HCT116 (cell line): ENCODE measurements at regions not wholly inside any gene's neighbourhood (a gene's known extent, or its start where the extent isn't known, plus 50 kb on each side); places are given as distances from the start of the nearest gene placed in this dataset.

Experiments
- FOSL1 ChIP-seq: IDR thresholded peaks from 2 replicates; pipeline ENCODE4 v1.6.1; 2012; ENCODE audit warnings: low read depth
- POLR2A ChIP-seq: IDR thresholded peaks from 2 replicates; pipeline ENCODE4 v1.7.0; 2011; ENCODE audit warnings: borderline replicate concordance; ENCODE audit not compliant: insufficient read depth, insufficient read length; ENCODE audit errors: extremely low read depth
- POLR2AphosphoS5 ChIP-seq: IDR thresholded peaks from 2 replicates; pipeline ENCODE4 v1.6.1; 2011; ENCODE audit warnings: mild to moderate bottlenecking, low read depth, low read length, moderate library complexity
- SIN3A ChIP-seq: IDR thresholded peaks from 2 replicates; pipeline ENCODE4 v1.6.1; 2012; ENCODE audit warnings: low read depth
- SRF ChIP-seq: IDR thresholded peaks from 2 replicates; pipeline ENCODE4 v1.6.1; 2012; ENCODE audit warnings: low read depth
- TF ChIP-seq, protein P1 (sequence below), 3 experiments: fragments of 200-600 bp in 1 of 3; sonication (generic) in 1 of 3; IDR thresholded peaks in 2 of 3; conservative IDR thresholded peaks in 1 of 3; 2 replicates each; pipeline ENCODE4 v1.5.1; 2012 to 2017; ENCODE audit warnings: low read depth in 2 of 3, low read length in 2 of 3, antibody characterized with exemption in 1 of 3, borderline replicate concordance in 1 of 3, control low read depth in 1 of 3, mild to moderate bottlenecking in 1 of 3, mixed read lengths in 1 of 3, mixed run types in 1 of 3, moderate library complexity in 1 of 3; ENCODE audit not compliant: insufficient read depth in 1 of 3
- TF ChIP-seq, protein P2 (sequence below): IDR thresholded peaks from 2 replicates; pipeline ENCODE4 v1.6.1; 2012; ENCODE audit warnings: low read depth

DNA sequence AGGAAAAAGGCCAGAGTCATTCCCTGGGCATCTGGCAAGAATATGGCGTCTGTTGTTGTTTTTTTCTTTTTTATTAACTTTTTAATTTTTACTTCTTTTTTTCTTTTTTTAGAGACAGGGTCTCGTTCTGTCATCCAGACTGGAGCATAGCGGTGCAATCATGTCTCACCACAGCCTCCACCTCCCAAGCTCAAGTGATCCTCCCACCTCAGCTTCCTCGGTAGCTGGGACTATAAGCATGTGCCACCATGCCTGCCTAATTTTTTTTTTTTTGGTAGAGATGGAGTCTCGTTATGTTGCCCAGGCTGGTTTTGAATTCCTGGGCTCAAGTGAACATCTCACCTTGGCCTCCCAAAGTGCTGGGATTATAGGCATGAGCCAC lies 54.0 kb upstream of the PRDM11 start:
- TF ChIP-seq FOSL1 (no peak), SRF (no peak), SIN3A (no peak), POLR2AphosphoS5 (no peak), POLR2A (no peak)
- TF ChIP-seq, protein P1, sequence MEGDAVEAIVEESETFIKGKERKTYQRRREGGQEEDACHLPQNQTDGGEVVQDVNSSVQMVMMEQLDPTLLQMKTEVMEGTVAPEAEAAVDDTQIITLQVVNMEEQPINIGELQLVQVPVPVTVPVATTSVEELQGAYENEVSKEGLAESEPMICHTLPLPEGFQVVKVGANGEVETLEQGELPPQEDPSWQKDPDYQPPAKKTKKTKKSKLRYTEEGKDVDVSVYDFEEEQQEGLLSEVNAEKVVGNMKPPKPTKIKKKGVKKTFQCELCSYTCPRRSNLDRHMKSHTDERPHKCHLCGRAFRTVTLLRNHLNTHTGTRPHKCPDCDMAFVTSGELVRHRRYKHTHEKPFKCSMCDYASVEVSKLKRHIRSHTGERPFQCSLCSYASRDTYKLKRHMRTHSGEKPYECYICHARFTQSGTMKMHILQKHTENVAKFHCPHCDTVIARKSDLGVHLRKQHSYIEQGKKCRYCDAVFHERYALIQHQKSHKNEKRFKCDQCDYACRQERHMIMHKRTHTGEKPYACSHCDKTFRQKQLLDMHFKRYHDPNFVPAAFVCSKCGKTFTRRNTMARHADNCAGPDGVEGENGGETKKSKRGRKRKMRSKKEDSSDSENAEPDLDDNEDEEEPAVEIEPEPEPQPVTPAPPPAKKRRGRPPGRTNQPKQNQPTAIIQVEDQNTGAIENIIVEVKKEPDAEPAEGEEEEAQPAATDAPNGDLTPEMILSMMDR (IDR thresholded peaks at IDR 0.05 in 2 of 3, conservative IDR thresholded peaks at IDR 0.05 in 1 of 3; ENCODE audit: borderline replicate concordance in 1 of 3, insufficient read depth in 1 of 3, low read depth in 2 of 3, low read length in 2 of 3), result no peak
- TF ChIP-seq, protein P2, sequence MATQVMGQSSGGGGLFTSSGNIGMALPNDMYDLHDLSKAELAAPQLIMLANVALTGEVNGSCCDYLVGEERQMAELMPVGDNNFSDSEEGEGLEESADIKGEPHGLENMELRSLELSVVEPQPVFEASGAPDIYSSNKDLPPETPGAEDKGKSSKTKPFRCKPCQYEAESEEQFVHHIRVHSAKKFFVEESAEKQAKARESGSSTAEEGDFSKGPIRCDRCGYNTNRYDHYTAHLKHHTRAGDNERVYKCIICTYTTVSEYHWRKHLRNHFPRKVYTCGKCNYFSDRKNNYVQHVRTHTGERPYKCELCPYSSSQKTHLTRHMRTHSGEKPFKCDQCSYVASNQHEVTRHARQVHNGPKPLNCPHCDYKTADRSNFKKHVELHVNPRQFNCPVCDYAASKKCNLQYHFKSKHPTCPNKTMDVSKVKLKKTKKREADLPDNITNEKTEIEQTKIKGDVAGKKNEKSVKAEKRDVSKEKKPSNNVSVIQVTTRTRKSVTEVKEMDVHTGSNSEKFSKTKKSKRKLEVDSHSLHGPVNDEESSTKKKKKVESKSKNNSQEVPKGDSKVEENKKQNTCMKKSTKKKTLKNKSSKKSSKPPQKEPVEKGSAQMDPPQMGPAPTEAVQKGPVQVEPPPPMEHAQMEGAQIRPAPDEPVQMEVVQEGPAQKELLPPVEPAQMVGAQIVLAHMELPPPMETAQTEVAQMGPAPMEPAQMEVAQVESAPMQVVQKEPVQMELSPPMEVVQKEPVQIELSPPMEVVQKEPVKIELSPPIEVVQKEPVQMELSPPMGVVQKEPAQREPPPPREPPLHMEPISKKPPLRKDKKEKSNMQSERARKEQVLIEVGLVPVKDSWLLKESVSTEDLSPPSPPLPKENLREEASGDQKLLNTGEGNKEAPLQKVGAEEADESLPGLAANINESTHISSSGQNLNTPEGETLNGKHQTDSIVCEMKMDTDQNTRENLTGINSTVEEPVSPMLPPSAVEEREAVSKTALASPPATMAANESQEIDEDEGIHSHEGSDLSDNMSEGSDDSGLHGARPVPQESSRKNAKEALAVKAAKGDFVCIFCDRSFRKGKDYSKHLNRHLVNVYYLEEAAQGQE, result no peak
